Activated CD4-positive, alpha-beta T cell treated with anti-CD3 and anti-CD28 coated beads, Interleukin-2, amount 10 ng/mL, durations not matched to agents 24 days and 14 days (primary cell): ENCODE measurements at regions not wholly inside any gene's neighbourhood (a gene's known extent, or its start where the extent isn't known, plus 50 kb on each side); places are given as distances from the start of the nearest gene placed in this dataset.

Experiments used
- DNase-seq: peaks from one replicate; pipeline ENCODE4 v3.0.0; 2022
- H3K27ac Mint-ChIP-seq: one replicate; pipeline ENCODE4 v1.8.0; 2022; ENCODE audit warnings: mild to moderate bottlenecking, mixed read lengths
- H3K27me3 Mint-ChIP-seq: one replicate; pipeline ENCODE4 v1.8.0; 2022; ENCODE audit warnings: mixed read lengths
- H3K36me3 Mint-ChIP-seq: one replicate; pipeline ENCODE4 v1.8.0; 2022; ENCODE audit warnings: low read depth, mild to moderate bottlenecking, mixed read lengths
- H3K4me1 Mint-ChIP-seq: one replicate; pipeline ENCODE4 v1.8.0; 2021; ENCODE audit warnings: mixed read lengths
- H3K4me3 Mint-ChIP-seq: one replicate; pipeline ENCODE4 v1.8.0; 2022; ENCODE audit warnings: mild to moderate bottlenecking, moderate library complexity, mixed read lengths
- H3K9me3 Mint-ChIP-seq: one replicate; pipeline ENCODE4 v1.8.0; 2021; ENCODE audit warnings: mixed read lengths
- intact Hi-C: fragments of 100-400 bp; cut with micrococcal nuclease; formaldehyde crosslinking; loops from one replicate; pipeline ENCODE4 v1.15.1; 2023

GRCh38 chr4:181687116-181687515, 556.1 kb upstream of the TENM3 start:
- no peak for DNase-seq

GRCh38 chr4:181688432-181688831, 554.8 kb upstream of the TENM3 start:
- Mint-ChIP-seq H3K4me1 (no peaks in the 10 kb centered on the region), H3K4me3 (no peak overlapping the region), H3K36me3 (no peaks in the 10 kb centered on the region), H3K9me3 (no peaks in the 10 kb centered on the region), H3K27me3 (no peaks in the 10 kb centered on the region), H3K27ac (no peak overlapping the region)
- intact Hi-C loops: no loop called here
- no peak for DNase-seq

More at GRCh38 chr4:181687116-181687515, 556.1 kb upstream of the TENM3 start:
- Mint-ChIP-seq H3K27me3 (no peaks in the 10 kb centered on the region), H3K36me3 (no peaks in the 10 kb centered on the region), H3K27ac (no peak overlapping the region), H3K9me3 (no peaks in the 10 kb centered on the region), H3K4me3 (no peak overlapping the region), H3K4me1 (no peaks in the 10 kb centered on the region)
- intact Hi-C loops: no loop called here

- H3K27me3 Mint-ChIP-seq: no peaks in the 10 kb centered on the region
- H3K36me3 Mint-ChIP-seq: no peaks in the 10 kb centered on the region
- no peaks in the 10 kb centered on the region for H3K4me1 Mint-ChIP-seq
- DNase-seq: no peak
- no peak overlapping the region for H3K27ac Mint-ChIP-seq
- intact Hi-C loops: no loop called here
- H3K4me3 Mint-ChIP-seq: no peak overlapping the region
- no peaks in the 10 kb centered on the region for H3K9me3 Mint-ChIP-seq
Measured at GRCh38 chr4:181688872-181689271, 554.3 kb upstream of the TENM3 start.

- intact Hi-C loops: no loop called here
- no peaks in the 10 kb centered on the region for H3K4me1 Mint-ChIP-seq
- DNase-seq: no peak
- H3K9me3 Mint-ChIP-seq: no peaks in the 10 kb centered on the region
- no peak overlapping the region for H3K4me3 Mint-ChIP-seq
- H3K27me3 Mint-ChIP-seq: no peaks in the 10 kb centered on the region
- no peak overlapping the region for H3K27ac Mint-ChIP-seq
- no peaks in the 10 kb centered on the region for H3K36me3 Mint-ChIP-seq
Measured at GRCh38 chr4:181690498-181690897, 552.7 kb upstream of the TENM3 start.

GRCh38 chr4:181692965-181693364, 550.2 kb upstream of the TENM3 start:
- Mint-ChIP-seq H3K4me1 (no peaks in the 10 kb centered on the region), H3K27ac (no peak overlapping the region), H3K9me3 (no peaks in the 10 kb centered on the region), H3K4me3 (no peak overlapping the region), H3K27me3 (no peaks in the 10 kb centered on the region), H3K36me3 (no peaks in the 10 kb centered on the region)
- intact Hi-C loops: no loop called here
- DNase-seq: no peak

GRCh38 chr4:181693517-181693916, 549.7 kb upstream of the TENM3 start:
- Mint-ChIP-seq H3K36me3 (no peaks in the 10 kb centered on the region), H3K27ac (no peak overlapping the region), H3K27me3 (no peaks in the 10 kb centered on the region), H3K4me3 (no peak overlapping the region), H3K4me1 (no peaks in the 10 kb centered on the region), H3K9me3 (no peaks in the 10 kb centered on the region)
- DNase-seq: no peak
- intact Hi-C loops: no loop called here

- DNase-seq: no peak
- Mint-ChIP-seq H3K9me3 (no peaks in the 10 kb centered on the region), H3K4me3 (no peak overlapping the region), H3K36me3 (no peaks in the 10 kb centered on the region), H3K27me3 (no peaks in the 10 kb centered on the region), H3K27ac (no peak overlapping the region), H3K4me1 (no peaks in the 10 kb centered on the region)
- intact Hi-C loops: no loop called here
Measured at GRCh38 chr4:181698221-181698620, 545.0 kb upstream of the TENM3 start.

- DNase-seq: no peak
- no peaks in the 10 kb centered on the region for H3K36me3 Mint-ChIP-seq
- H3K4me1 Mint-ChIP-seq: no peaks in the 10 kb centered on the region
- no peak overlapping the region for H3K4me3 Mint-ChIP-seq
- H3K9me3 Mint-ChIP-seq: peaks cover 3% of the 10 kb centered on the region
- H3K27me3 Mint-ChIP-seq: no peaks in the 10 kb centered on the region
- intact Hi-C loops: no loop called here
- H3K27ac Mint-ChIP-seq: no peak overlapping the region
Measured at GRCh38 chr4:181701214-181701613, 542.0 kb upstream of the TENM3 start.

- Mint-ChIP-seq H3K9me3 (peaks cover 3% of the 10 kb centered on the region), H3K27me3 (no peaks in the 10 kb centered on the region), H3K4me3 (no peak overlapping the region), H3K36me3 (no peaks in the 10 kb centered on the region), H3K4me1 (no peaks in the 10 kb centered on the region), H3K27ac (no peak overlapping the region)
- intact Hi-C loops: no loop called here
- no peak for DNase-seq
Measured at GRCh38 chr4:181701894-181702293, 541.3 kb upstream of the TENM3 start.

- peaks cover 3% of the 10 kb centered on the region for H3K9me3 Mint-ChIP-seq
- H3K27me3 Mint-ChIP-seq: no peaks in the 10 kb centered on the region
- H3K4me3 Mint-ChIP-seq: no peak overlapping the region
- no peaks in the 10 kb centered on the region for H3K4me1 Mint-ChIP-seq
- intact Hi-C loops: no loop called here
- DNase-seq: no peak
- no peak overlapping the region for H3K27ac Mint-ChIP-seq
- no peaks in the 10 kb centered on the region for H3K36me3 Mint-ChIP-seq
Measured at GRCh38 chr4:181702864-181703495, 540.2 kb upstream of the TENM3 start.

- Mint-ChIP-seq H3K4me3 (no peak overlapping the region), H3K27me3 (no peaks in the 10 kb centered on the region), H3K9me3 (peaks cover 13% of the 10 kb centered on the region), H3K27ac (no peak overlapping the region), H3K36me3 (no peaks in the 10 kb centered on the region), H3K4me1 (no peaks in the 10 kb centered on the region)
- no peak for DNase-seq
- intact Hi-C loops: no loop called here
Measured at GRCh38 chr4:181710143-181710542, 533.1 kb upstream of the TENM3 start.

- no peak overlapping the region for H3K4me3 Mint-ChIP-seq
- DNase-seq: no peak
- H3K36me3 Mint-ChIP-seq: no peaks in the 10 kb centered on the region
- no peak overlapping the region for H3K27ac Mint-ChIP-seq
- H3K27me3 Mint-ChIP-seq: no peaks in the 10 kb centered on the region
- intact Hi-C loops: no loop called here
- no peaks in the 10 kb centered on the region for H3K4me1 Mint-ChIP-seq
- peaks cover 11% of the 10 kb centered on the region for H3K9me3 Mint-ChIP-seq
Measured at GRCh38 chr4:181711387-181711786, 531.8 kb upstream of the TENM3 start.

- H3K27me3 Mint-ChIP-seq: no peaks in the 10 kb centered on the region
- intact Hi-C loops: no loop called here
- H3K27ac Mint-ChIP-seq: no peak overlapping the region
- H3K4me3 Mint-ChIP-seq: no peak overlapping the region
- no peaks in the 10 kb centered on the region for H3K36me3 Mint-ChIP-seq
- DNase-seq: no peak
- peaks cover 8% of the 10 kb centered on the region for H3K9me3 Mint-ChIP-seq
- H3K4me1 Mint-ChIP-seq: no peaks in the 10 kb centered on the region
Measured at GRCh38 chr4:181728305-181728966, 514.8 kb upstream of the TENM3 start.

GRCh38 chr4:181731900-181732299, 511.3 kb upstream of the TENM3 start:
- Mint-ChIP-seq H3K27ac (no peak overlapping the region), H3K27me3 (no peaks in the 10 kb centered on the region)

GRCh38 chr4:181737744-181738143, 505.5 kb upstream of the TENM3 start:
- no peaks in the 10 kb centered on the region for H3K36me3 Mint-ChIP-seq
- no peak overlapping the region for H3K27ac Mint-ChIP-seq
- H3K27me3 Mint-ChIP-seq: no peaks in the 10 kb centered on the region
- no peak overlapping the region for H3K4me3 Mint-ChIP-seq
- H3K4me1 Mint-ChIP-seq: no peaks in the 10 kb centered on the region
- no peak for DNase-seq
- no peaks in the 10 kb centered on the region for H3K9me3 Mint-ChIP-seq
- intact Hi-C loops: no loop called here

More at GRCh38 chr4:181731900-181732299, 511.3 kb upstream of the TENM3 start:
- intact Hi-C loops: no loop called here
- no peak for DNase-seq
- H3K36me3 Mint-ChIP-seq: no peaks in the 10 kb centered on the region
- no peak overlapping the region for H3K4me3 Mint-ChIP-seq
- no peaks in the 10 kb centered on the region for H3K4me1 Mint-ChIP-seq
- H3K9me3 Mint-ChIP-seq: peaks cover 5% of the 10 kb centered on the region
